ENCODE measurements at regions not wholly inside any gene's neighbourhood (a gene's known extent, or its start where the extent isn't known, plus 50 kb on each side); places are given as distances from the start of the nearest gene placed in this dataset.

DNA sequence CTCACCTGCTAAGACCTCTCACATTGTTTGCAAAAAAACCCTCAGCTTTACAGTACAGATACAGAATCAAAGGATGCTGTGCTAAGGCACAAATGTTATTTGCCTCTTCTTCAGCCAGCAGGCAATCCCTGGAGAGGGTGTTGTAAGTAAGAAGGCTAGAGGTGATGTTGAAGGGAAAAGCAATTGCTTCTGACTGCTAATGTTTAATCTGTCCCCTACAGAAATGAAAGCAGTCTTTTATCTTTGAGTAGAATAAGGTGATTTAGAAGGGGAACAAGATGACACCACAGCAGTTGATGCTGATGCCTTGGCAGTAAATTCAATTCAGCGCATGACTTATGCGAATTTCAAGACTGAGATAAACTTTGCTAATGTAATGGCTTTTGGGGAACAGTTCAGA is 1064.8 kb upstream of the IGFBP7 start:
- TF ChIP-seq, protein P1, sequence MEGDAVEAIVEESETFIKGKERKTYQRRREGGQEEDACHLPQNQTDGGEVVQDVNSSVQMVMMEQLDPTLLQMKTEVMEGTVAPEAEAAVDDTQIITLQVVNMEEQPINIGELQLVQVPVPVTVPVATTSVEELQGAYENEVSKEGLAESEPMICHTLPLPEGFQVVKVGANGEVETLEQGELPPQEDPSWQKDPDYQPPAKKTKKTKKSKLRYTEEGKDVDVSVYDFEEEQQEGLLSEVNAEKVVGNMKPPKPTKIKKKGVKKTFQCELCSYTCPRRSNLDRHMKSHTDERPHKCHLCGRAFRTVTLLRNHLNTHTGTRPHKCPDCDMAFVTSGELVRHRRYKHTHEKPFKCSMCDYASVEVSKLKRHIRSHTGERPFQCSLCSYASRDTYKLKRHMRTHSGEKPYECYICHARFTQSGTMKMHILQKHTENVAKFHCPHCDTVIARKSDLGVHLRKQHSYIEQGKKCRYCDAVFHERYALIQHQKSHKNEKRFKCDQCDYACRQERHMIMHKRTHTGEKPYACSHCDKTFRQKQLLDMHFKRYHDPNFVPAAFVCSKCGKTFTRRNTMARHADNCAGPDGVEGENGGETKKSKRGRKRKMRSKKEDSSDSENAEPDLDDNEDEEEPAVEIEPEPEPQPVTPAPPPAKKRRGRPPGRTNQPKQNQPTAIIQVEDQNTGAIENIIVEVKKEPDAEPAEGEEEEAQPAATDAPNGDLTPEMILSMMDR (IDR thresholded peaks at IDR 0.05; ENCODE audit: low read depth, low read length) = no peak
- H3K4me3 ChIP-seq (ENCODE audit: low read depth, low read length) = no peak overlapping the region

DNA sequence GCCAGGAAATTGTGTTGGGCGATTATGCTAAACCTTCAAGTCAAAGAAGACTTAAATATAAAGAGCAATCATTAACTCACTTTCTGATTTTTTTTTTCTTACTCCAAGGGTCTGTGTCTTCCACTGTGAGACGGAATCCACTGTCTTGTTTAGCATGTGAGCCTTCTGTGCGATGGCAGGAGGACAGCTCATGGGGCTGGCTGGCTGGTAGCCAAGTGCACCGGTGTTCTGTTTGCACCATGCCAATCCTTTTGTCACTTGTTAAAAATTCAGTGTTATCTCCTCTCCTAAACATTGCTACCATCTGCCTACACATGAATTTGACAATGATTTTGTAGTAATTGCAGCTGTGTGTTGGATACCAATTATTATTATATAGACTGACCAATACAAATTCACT is 1056.3 kb upstream of the IGFBP7 start:
- TF ChIP-seq, protein P1 (IDR thresholded peaks at IDR 0.05; ENCODE audit: low read depth, low read length) = no peak
- no peak overlapping the region for H3K4me3 ChIP-seq (ENCODE audit: low read depth, low read length)

DNA sequence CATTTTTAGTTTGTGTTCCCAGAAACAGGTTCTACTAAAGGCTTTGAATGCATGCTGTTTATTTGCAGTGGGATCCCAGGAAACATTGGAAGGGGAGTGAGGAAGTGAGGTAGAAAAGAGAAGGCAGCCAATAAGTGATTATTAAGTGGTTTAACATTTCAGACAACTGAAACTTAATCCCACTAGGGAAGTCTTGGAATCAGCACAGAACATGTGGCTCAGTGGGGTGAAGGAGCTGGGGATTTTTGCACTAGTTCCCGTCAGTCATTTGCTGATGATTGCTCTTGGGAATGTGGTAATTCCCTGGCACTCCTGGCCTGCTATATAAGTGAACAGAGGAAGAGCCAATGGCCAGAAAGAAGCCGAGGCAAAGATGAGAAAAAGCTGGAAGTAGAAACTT is 1053.0 kb upstream of the IGFBP7 start:
- TF ChIP-seq, protein P1 (IDR thresholded peaks at IDR 0.05; ENCODE audit: low read depth, low read length) = no peak
- no peak overlapping the region for H3K4me3 ChIP-seq (ENCODE audit: low read depth, low read length)

DNA sequence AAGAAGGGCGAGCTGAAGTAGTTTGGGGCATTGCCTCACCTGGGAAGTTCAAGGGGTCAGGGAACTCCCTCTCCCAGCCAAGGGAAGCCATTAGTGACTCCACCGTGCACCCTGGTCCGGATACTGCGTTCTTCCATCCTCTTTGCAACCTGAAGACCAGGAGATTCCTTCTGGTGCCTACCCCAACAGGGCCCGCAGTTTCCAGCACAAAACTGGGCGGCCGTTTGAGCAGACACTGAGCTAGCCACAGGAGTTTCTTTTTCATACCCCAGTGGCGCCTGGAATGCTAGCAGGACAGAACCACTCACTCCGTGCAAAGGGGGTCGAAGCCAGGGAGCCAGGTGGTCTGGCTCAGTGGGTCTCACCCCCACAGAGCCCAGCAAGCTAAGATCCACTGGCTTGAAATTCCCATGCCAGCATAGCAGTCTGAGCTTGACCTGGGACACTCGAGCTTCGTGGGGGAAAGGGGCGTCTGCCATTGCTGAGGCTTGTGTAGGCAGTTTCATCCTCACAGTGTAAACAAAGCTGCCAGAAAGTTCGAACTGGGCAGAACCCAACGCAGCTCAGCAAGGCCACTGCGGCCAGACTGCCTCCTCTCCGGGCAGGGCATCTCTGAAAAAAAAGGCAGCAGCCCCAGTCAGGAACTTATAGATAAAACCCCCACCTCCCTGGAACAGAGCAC is 1039.4 kb upstream of the IGFBP7 start:
- TF ChIP-seq, protein P1 (IDR thresholded peaks at IDR 0.05; ENCODE audit: low read depth, low read length) = no peak
- H3K4me3 ChIP-seq (ENCODE audit: low read depth, low read length) = no peak overlapping the region

DNA sequence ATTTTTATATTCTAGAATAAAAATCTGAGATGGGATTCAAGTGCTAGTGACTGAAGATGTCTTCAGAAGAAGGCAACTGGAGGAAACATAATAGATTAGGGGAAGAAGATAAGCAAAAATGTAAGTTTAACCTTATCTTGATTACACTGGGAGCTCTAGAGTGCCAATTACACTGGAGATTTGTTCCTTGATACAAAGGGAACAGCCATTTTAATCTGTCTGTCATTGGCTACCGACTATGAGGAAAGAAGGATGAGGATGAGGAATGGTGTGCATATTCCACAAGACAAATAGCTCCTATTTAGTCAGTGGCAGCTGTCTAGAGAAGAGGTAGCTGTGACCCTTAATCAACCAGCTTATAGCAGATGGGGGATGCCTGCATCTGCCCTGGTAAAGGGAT is 1034.5 kb upstream of the IGFBP7 start:
- H3K4me3 ChIP-seq (ENCODE audit: low read depth, low read length) = no peak overlapping the region
- TF ChIP-seq, protein P1 (IDR thresholded peaks at IDR 0.05; ENCODE audit: low read depth, low read length) = no peak

DNA sequence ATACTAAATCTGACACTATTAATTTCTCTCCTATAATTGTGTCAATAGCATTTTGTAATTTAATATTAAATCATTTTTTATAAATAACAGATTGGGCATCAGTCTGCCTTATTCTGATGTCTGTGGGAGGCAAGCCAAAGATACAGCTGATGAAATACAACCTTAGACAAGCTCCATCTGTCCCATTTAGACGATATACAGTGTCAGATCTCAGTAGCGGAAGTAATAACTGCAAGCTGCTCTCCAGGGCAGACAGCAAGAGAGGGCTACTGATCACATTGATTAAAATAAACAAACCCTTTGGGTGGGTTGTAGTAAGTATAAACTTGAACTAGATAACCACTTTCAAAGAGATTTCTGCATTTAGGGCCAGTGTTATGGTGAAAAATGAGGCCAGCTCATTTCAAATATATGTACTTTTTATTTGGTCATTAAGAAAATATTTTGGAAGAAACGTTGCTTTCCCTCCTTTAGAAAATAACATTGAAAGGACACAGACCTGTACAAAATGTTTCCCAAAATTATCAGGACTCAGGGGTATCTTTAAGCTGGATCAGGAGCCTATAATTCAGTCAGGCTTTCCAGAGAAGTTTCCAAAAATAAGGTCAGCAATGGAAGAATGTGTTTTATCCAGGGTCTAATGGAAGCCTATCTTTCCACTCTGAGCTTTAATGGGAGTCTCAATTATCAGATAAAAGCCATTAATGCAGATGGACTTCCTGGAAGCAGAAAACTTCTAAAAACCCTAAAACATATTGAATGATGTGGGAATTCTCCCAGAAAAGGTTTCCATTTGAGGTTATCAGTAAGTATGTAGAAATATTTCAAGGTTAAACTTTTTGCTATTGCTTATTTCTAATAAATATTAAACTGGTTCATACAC is 1028.8 kb upstream of the IGFBP7 start:
- TF ChIP-seq, protein P1 (IDR thresholded peaks at IDR 0.05; ENCODE audit: low read depth, low read length) = no peak
- H3K4me3 ChIP-seq (ENCODE audit: low read depth, low read length) = no peak overlapping the region

DNA sequence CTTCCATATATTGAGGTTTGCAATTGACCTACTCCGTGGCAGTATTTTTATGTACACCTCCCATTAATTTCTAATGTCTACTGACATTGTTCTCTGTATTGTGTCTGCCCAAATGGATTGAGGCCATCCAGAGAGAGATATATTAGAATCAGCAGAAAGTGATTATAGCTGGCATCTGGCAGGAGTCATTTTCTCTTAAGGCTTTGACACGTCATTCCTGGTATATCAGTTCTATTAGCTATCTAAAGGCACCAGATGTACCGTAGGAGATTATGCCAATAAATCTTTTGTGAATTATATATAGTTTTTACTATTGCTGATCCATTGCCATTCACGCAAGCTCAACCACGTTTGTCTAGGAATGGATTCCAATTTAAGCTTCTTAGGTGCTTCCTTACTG is 1026.4 kb upstream of the IGFBP7 start:
- no peak overlapping the region for H3K4me3 ChIP-seq (ENCODE audit: low read depth, low read length)
- TF ChIP-seq, protein P1 (IDR thresholded peaks at IDR 0.05; ENCODE audit: low read depth, low read length) = no peak

Data from WI38 (cell line).